Liver (tissue), 3 donors: ENCODE measurements at regions not wholly inside any gene's neighbourhood (a gene's known extent, or its start where the extent isn't known, plus 50 kb on each side); places are given as distances from the start of the nearest gene placed in this dataset.

Source experiments
- RAD21 ChIP-seq, 2 donors: IDR thresholded peaks; 2 replicates each; pipeline ENCODE4 v1.6.1; 2016; ENCODE audit warnings: antibody characterized with exemption in 2 of 2, mild to moderate bottlenecking in 2 of 2
- TF ChIP-seq, protein P1 (sequence below): fragments of 150-350 bp; IDR thresholded peaks from 2 replicates; pipeline ENCODE4 v1.5.1; 2017; ENCODE audit warnings: improper control_type of control experiment, low read depth, low read length; ENCODE audit not compliant: missing input control
- donor health status: healthy.
- donor health status: healthy.

DNA sequence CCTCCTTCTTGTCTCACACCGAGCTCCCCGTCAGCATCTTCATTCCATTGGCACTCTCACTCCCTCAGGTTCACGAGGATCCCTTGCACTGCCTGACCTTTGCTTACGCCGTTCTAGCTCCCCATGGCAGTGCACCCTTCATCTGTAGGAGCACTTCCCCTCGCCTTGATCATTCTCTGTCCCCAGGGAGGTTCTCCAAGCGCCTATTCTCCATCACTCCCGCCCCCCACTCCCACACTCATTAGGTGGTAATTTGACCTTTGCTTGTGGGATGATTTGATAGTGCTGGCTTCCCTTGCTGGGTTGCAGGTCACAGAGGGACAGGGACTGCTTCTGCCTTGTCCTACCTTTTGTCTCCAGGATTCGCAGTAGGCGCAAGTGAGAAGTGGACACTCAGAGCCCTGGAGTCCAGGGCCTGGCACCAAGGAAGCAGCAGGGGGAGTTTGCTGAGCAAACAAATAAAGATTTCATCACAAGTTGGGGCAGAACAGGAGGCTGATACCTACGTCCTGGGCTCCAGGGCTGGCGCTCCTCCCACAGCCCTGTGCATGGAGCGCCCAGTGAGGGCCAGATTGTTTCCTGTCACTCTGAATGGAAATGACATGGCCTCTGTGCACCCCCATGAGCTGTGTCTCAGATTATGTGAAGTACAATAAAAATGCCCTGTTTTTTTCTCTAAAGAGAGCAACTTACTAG lies 82.0 kb upstream of the RUNX3 start:
- TF ChIP-seq, protein P1, sequence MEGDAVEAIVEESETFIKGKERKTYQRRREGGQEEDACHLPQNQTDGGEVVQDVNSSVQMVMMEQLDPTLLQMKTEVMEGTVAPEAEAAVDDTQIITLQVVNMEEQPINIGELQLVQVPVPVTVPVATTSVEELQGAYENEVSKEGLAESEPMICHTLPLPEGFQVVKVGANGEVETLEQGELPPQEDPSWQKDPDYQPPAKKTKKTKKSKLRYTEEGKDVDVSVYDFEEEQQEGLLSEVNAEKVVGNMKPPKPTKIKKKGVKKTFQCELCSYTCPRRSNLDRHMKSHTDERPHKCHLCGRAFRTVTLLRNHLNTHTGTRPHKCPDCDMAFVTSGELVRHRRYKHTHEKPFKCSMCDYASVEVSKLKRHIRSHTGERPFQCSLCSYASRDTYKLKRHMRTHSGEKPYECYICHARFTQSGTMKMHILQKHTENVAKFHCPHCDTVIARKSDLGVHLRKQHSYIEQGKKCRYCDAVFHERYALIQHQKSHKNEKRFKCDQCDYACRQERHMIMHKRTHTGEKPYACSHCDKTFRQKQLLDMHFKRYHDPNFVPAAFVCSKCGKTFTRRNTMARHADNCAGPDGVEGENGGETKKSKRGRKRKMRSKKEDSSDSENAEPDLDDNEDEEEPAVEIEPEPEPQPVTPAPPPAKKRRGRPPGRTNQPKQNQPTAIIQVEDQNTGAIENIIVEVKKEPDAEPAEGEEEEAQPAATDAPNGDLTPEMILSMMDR: no peak
- TF ChIP-seq RAD21 (IDR thresholded peaks at IDR 0.05): no peak
